PC-9 (cell line): ENCODE measurements at regions not wholly inside any gene's neighbourhood (a gene's known extent, or its start where the extent isn't known, plus 50 kb on each side); places are given as distances from the start of the nearest gene placed in this dataset.
"Not testable (repeated sequence)": the region's sequence is repeated elsewhere in the genome, so short reads cannot be mapped to it uniquely, and the experiment has no call there.

Experiments used
- BruUV-seq: library from RNA; stranded (reverse); fragments of 400-500 nt; replicated peaks from 2 replicates; lab custom pipeline; 2021; lab: Mats Ljungman, UMichigan
- CTCF ChIA-PET: fragments of 300-600 bp; sonication (Branson Sonifier 250); formaldehyde crosslinking; loops from one replicate; lab custom pipeline; 2022; ENCODE audit warnings: antibody characterized with exemption; lab: Charles Lee
- POLR2A ChIA-PET: fragments of 300-600 bp; sonication (Branson Sonifier 250); formaldehyde crosslinking; loops from one replicate; lab custom pipeline; 2022; ENCODE audit warnings: antibody characterized with exemption; ENCODE audit not compliant: unreplicated experiment; lab: Charles Lee
- DNase-seq, 2 experiments: peaks; one replicate each; pipeline versions ENCODE4 v3.0.0 to v3.0.0-alpha.2; 2015 to 2022; ENCODE audit warnings: mixed read lengths in 1 of 2
- H2AFZ ChIP-seq: fragments of 200-600 bp; sonication (generic); 2 replicates; pipeline ENCODE4 v1.8.1; 2017; ENCODE audit warnings: antibody characterized with exemption
- H3F3A ChIP-seq: fragments of 200-600 bp; sonication (generic); 2 replicates; pipeline ENCODE4 v1.8.1; 2017; ENCODE audit warnings: antibody characterized with exemption, mild to moderate bottlenecking, low read depth; ENCODE audit not compliant: insufficient read depth
- H3K27ac ChIP-seq: fragments of 200-600 bp; sonication (generic); 2 replicates; pipeline ENCODE4 v1.6.1; 2016; ENCODE audit warnings: mixed run types
- H3K27me3 ChIP-seq: fragments of 200-600 bp; sonication (generic); 2 replicates; pipeline ENCODE4 v1.6.1; 2016; ENCODE audit warnings: low read depth, mixed run types; ENCODE audit not compliant: insufficient read depth
- H3K36me3 ChIP-seq: fragments of 200-600 bp; sonication (generic); 2 replicates; pipeline ENCODE4 v1.6.1; 2016; ENCODE audit warnings: low read depth, mixed run types
- H3K4me1 ChIP-seq: fragments of 200-600 bp; sonication (generic); replicated peaks from 2 replicates; pipeline ENCODE4 v1.6.1; 2016; ENCODE audit warnings: mixed run types; ENCODE audit not compliant: insufficient read depth
- H3K4me2 ChIP-seq: fragments of 200-600 bp; sonication (generic); 2 replicates; pipeline ENCODE4 v1.6.1; 2017; ENCODE audit warnings: mixed run types
- H3K4me3 ChIP-seq: fragments of 200-600 bp; sonication (generic); 2 replicates; pipeline ENCODE4 v1.6.1; 2016; ENCODE audit warnings: mixed run types
- H3K79me2 ChIP-seq: fragments of 200-600 bp; sonication (generic); 2 replicates; pipeline ENCODE4 v1.6.1; 2017; ENCODE audit warnings: low read depth, mixed run types
- H3K9me2 ChIP-seq: fragments of 200-600 bp; sonication (generic); 2 replicates; pipeline ENCODE4 v1.8.1; 2017; ENCODE audit warnings: mild to moderate bottlenecking; ENCODE audit not compliant: insufficient read depth
- H3K9me3 ChIP-seq: fragments of 200-600 bp; sonication (generic); 2 replicates; pipeline ENCODE4 v1.8.1; 2016; ENCODE audit warnings: low read depth; ENCODE audit not compliant: insufficient read depth
- H4K20me1 ChIP-seq: fragments of 200-600 bp; sonication (generic); 2 replicates; pipeline ENCODE4 v1.8.1; 2017; ENCODE audit not compliant: insufficient read depth
- EZH2 ChIP-seq: fragments of 200-600 bp; sonication (generic); IDR thresholded peaks from 2 replicates; pipeline ENCODE4 v1.8.0; 2017; ENCODE audit warnings: antibody characterized with exemption, low read depth
- intact Hi-C: fragments of 100-400 bp; cut with micrococcal nuclease; formaldehyde crosslinking; loops from one replicate; pipeline ENCODE4 v1.10.0; 2022; ENCODE audit not compliant: unreplicated experiment
- TF ChIP-seq, protein P1 (sequence below): fragments of 200-600 bp; sonication (generic); conservative IDR thresholded peaks from 2 replicates; pipeline ENCODE4 v1.6.1; 2017; ENCODE audit warnings: mixed run types, antibody characterized with exemption, mild to moderate bottlenecking, moderate library complexity

DNA sequence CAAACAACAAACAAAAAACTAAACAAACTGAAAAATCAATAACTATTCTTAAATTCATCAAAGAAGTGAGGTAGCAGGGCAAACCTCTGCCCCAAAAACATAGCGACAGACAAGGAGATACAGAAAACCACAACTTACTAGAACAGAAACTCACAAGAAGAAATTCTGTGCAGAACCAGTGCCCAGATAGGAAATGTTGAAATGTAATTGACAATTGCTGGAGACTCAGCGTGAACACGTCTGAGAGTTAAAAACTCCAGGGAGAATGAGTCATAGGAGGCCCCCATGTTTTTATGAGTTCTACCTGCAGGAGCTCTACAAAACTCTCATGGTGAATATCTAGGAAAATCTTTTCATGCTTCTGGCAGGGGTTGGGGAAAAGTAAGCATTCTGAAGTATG, 95.5 kb upstream of the SETMAR start:
- no peaks in the 10 kb centered on the region for H3F3A ChIP-seq
- H3K4me2 ChIP-seq = no peak overlapping the region
- ChIA-PET CTCF (no interaction called here), POLR2A (no interaction called here)
- H4K20me1 ChIP-seq = no peaks in the 10 kb centered on the region
- no TSS peak for BruUV-seq
- no peak overlapping the region for H2AFZ ChIP-seq
- H3K4me1 ChIP-seq = no peaks in the 10 kb centered on the region
- no peaks in the 10 kb centered on the region for H3K9me2 ChIP-seq
- H3K36me3 ChIP-seq = no peaks in the 10 kb centered on the region
- H3K27me3 ChIP-seq = no peaks in the 10 kb centered on the region
- intact Hi-C loops = no loop called here
- H3K79me2 ChIP-seq = no peaks in the 10 kb centered on the region
- H3K4me3 ChIP-seq = no peak overlapping the region
- no peaks in the 10 kb centered on the region for H3K9me3 ChIP-seq
- no peak overlapping the region for H3K27ac ChIP-seq
- TF ChIP-seq, protein P1, sequence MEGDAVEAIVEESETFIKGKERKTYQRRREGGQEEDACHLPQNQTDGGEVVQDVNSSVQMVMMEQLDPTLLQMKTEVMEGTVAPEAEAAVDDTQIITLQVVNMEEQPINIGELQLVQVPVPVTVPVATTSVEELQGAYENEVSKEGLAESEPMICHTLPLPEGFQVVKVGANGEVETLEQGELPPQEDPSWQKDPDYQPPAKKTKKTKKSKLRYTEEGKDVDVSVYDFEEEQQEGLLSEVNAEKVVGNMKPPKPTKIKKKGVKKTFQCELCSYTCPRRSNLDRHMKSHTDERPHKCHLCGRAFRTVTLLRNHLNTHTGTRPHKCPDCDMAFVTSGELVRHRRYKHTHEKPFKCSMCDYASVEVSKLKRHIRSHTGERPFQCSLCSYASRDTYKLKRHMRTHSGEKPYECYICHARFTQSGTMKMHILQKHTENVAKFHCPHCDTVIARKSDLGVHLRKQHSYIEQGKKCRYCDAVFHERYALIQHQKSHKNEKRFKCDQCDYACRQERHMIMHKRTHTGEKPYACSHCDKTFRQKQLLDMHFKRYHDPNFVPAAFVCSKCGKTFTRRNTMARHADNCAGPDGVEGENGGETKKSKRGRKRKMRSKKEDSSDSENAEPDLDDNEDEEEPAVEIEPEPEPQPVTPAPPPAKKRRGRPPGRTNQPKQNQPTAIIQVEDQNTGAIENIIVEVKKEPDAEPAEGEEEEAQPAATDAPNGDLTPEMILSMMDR = no peak
- no peak for TF ChIP-seq EZH2
- DNase-seq = no peak

DNA sequence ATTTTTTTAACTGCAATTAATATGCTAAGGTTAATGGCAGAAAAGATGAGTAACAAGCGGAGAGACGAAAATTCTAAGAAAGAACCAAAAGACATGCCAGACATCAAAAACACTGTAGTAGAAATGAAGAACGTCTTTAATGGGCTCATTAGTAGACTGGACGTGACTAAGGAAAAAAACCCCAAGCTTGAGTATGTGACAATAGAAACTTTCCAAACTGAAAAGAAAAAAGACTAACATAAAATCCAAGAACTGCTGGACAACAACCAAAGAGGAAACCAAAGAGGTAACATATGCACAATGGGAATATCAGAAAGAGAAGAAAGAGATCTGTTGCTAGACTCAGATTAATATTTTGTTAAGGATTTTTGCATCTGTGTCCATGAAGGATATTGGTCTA, 94.6 kb upstream of the SETMAR start:
- Histone ChIP-seq H3K4me1 (no peaks in the 10 kb centered on the region), H3K9me2 (no peaks in the 10 kb centered on the region), H3K4me2 (no peak overlapping the region), H3K79me2 (no peaks in the 10 kb centered on the region), H3K9me3 (no peaks in the 10 kb centered on the region), H3K4me3 (no peak overlapping the region), H4K20me1 (no peaks in the 10 kb centered on the region), H3K27me3 (no peaks in the 10 kb centered on the region), H3K36me3 (no peaks in the 10 kb centered on the region), H2AFZ (no peak overlapping the region), H3K27ac (no peak overlapping the region), H3F3A (no peaks in the 10 kb centered on the region)
- TF ChIP-seq, protein P1 = no peak
- TF ChIP-seq EZH2 = no peak
- DNase-seq = no peak
- CTCF ChIA-PET = no interaction called here
- intact Hi-C loops = no loop called here
- POLR2A ChIA-PET = no interaction called here
- no TSS peak for BruUV-seq

- Histone ChIP-seq H3F3A (no peaks in the 10 kb centered on the region), H3K4me1 (no peaks in the 10 kb centered on the region), H3K4me3 (no peak overlapping the region), H3K27me3 (no peaks in the 10 kb centered on the region), H2AFZ (no peak overlapping the region), H3K79me2 (no peaks in the 10 kb centered on the region), H3K36me3 (no peaks in the 10 kb centered on the region), H3K27ac (no peak overlapping the region), H3K9me3 (no peaks in the 10 kb centered on the region), H3K4me2 (no peak overlapping the region), H4K20me1 (no peaks in the 10 kb centered on the region), H3K9me2 (no peaks in the 10 kb centered on the region)
- CTCF ChIA-PET = no interaction called here
- TF ChIP-seq, protein P1 = no peak
- TF ChIP-seq EZH2 = no peak
- BruUV-seq = no TSS peak
- intact Hi-C loops = no loop called here
- no peak for DNase-seq
- POLR2A ChIA-PET = no interaction called here
These were observed 91.6 kb upstream of the SETMAR start for GRCh38 chr3:4211610-4212009.

GRCh38 chr3:4213420-4213819, 89.7 kb upstream of the SETMAR start:
- H3K27ac ChIP-seq, H3K36me3 ChIP-seq, intact Hi-C loops, H3K27me3 ChIP-seq, H3K9me3 ChIP-seq, H3K4me1 ChIP-seq, BruUV-seq, CTCF ChIA-PET, DNase-seq, H3F3A ChIP-seq, H4K20me1 ChIP-seq, H3K4me3 ChIP-seq, H2AFZ ChIP-seq, H3K79me2 ChIP-seq, H3K9me2 ChIP-seq, POLR2A ChIA-PET, H3K4me2 ChIP-seq: not testable (repeated sequence)

- H2AFZ ChIP-seq, H3K9me2 ChIP-seq, intact Hi-C loops, DNase-seq, H4K20me1 ChIP-seq, H3K27ac ChIP-seq, BruUV-seq, H3K9me3 ChIP-seq, H3K4me2 ChIP-seq, H3K27me3 ChIP-seq, CTCF ChIA-PET, H3K4me3 ChIP-seq, H3K4me1 ChIP-seq, H3K79me2 ChIP-seq, POLR2A ChIA-PET, H3K36me3 ChIP-seq, H3F3A ChIP-seq: not testable (repeated sequence)
These were observed 86.2 kb upstream of the SETMAR start for GRCh38 chr3:4216974-4217373.
